GM21717 (cell line): ENCODE measurements at regions not wholly inside any gene's neighbourhood (a gene's known extent, or its start where the extent isn't known, plus 50 kb on each side); places are given as distances from the start of the nearest gene placed in this dataset.
"Not testable (repeated sequence)": the region's sequence is repeated elsewhere in the genome, so short reads cannot be mapped to it uniquely, and the experiment has no call there.

ENCODE experiments used
- ATAC-seq: cut with Tn5 transposase; IDR thresholded peaks from one replicate; pipeline ENCODE4 v1.9.1; 2021; ENCODE audit warnings: mild to moderate bottlenecking, moderate library complexity; ENCODE audit not compliant: unreplicated experiment

DNA sequence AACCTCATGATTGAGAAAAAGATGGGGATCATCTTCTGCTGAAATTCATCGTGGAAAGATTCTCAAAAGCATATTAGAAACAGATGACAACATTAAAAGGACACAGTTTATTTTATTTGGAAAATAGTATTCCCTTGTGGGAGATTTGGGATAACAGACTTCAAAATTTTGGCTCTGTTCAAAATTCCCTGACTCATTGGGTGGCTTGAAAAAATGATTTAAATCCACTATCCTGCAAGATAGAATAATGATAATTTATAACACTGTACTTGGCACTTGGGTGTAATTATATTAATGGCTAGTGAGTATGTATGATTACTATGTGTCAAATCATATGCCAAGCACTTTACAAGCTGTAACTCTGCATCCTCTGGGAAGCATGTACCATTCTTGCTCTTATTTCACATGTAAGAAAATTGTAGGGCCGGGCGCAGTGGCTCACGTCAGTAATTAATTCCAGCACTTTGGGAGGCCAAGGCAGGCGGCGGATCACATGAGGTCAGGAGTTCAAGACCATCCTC, 128.8 kb downstream of the LMNTD1 start:
- no peak for ATAC-seq

DNA sequence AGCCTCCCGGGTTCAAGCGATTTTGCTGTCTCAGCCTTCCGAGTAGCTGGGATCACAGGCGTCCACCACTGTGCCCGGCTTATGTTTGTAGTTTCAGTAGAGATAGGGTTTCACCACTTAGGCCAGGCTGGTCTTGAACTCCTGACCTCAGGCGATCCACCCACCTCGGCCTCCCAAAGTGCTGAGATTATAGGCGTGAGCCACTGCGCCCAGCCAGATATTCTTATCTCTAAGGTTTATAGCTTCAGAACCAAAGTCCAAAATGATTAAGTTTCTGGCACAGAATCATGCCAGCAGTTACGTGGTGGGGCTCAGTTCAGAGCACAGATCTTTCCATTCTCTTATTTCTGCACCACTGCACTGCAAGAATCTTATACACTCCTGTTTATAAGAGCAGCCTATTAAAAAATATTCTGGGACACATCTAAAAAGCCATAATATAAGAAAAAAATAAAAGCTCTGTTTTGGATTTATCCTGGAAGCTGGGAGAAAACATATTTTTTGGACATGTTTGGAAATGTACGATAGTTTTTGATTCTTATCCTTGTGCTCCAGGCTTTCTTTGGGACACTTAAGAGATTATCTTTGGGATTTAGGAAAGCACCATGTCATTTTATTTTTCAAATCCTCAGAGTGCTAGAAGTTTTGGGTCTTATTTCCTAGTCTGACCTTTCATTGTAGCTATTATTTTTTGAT, 129.6 kb downstream of the LMNTD1 start:
- no peak for ATAC-seq

DNA sequence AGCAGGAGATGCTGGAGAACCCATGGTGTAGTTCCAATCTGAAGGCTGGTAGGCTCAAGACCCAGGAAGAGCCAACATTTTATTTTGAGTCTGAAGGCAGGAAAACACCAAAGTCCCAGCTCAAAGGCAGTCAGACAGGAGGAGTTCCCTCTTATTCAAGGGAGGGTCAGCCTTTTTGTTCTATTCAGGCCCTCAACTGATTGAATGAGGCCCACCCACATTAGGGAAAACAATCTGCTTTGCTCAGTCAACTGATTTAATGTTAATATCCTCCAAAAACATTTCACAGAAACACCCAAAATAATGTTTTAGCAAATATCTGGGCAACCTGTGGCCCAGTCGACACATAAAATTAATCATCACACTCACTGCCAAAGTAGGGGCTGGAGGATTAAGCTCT, 130.8 kb downstream of the LMNTD1 start:
- ATAC-seq: no peak

DNA sequence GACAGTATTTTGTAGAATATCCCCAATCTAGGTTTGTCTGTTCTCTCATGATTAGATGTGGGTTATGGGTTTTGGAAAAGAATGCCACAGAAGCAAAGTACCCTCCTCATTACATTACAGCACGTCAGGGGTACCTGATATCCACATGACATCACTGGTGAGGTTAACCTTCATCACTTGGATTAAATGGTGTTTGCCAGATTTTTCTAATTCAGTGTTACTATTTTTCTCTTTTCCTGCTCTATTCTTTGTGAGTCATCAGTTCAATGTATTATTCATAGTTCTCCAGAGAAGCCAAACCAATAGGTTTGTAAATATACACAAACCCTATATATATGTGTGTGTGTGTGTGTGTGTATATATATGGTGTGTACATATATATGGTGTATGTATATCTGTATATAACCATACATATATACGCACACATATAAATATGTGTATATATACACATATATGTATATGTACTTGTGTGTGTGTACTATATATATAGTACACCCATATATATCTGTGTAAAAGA, 131.4 kb downstream of the LMNTD1 start:
- ATAC-seq: no peak

DNA sequence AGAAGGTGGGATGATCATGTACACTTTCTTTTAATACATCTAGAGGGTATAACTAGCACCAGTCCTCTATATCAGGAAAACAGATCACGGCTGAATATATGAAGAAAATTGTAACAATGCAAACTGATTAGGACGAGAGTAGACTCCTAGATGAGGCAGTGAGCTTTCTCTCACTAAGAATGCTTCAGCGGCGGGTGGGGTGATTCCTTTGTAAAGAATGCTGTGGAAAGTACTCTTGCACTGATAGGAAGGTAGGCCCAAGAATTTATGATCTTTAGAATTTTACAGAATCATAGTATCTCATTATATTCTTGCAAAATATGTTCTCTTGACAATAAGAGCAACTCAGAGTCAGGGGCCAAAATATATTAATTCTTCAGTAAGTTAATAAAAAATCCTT, 133.0 kb downstream of the LMNTD1 start:
- no peak for ATAC-seq

DNA sequence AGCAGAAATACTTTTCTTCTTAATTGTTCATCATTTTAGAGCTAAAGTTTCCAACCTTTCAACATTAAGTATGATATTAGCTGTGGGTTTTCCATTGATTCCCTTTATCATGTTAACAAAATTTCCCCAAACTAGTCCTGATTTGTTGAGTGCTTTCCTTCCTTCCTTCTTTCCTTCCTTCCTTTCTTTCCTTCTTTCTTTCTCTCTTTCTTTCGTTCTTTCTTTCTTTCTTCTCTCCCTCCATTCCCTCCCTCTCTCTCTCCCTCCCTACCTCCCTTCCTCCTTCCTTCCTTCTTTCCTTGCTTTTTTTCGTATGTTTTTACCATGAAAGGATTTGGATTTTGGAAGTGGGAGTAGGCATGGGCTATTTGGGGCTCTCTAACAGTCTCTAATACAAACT, 133.5 kb downstream of the LMNTD1 start:
- no peak for ATAC-seq

DNA sequence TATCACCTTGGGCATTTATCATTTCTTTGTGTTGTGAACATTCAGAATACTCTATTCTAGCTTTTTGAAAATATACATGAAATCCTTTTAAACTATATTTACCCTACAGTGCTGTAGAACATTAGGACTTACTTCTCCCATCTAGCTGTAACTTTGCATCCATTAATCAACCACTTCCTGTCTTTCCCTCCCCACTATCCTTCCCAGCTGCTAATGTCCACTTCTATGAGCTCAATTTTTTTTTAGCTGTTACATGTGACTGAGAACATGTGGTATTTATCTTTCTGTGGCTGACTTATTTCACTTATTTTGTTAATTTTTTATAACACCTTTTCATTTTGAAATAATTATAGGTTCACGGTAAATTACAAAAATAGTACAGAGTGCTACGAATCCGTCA, 136.0 kb downstream of the LMNTD1 start:
- no peak for ATAC-seq

DNA sequence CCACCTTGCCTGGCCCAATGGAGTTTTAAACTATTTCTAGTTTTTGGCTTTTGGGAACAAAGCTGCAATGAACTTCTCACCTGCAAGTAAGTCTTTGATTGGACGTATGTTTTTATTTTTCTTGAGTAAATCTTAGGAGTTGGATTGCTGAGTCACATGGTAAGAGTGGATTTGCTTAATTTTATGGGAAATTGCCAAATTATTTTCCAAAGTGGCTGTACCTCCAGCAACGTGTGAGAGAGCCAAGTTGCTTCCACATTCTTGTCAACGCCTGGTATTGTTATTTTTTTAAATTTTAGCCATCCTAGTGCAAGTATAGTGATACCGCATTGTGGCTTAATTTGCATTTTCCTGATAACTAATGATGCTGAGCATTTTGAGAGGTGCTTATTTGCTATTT, 136.6 kb downstream of the LMNTD1 start:
- ATAC-seq: no peak

DNA sequence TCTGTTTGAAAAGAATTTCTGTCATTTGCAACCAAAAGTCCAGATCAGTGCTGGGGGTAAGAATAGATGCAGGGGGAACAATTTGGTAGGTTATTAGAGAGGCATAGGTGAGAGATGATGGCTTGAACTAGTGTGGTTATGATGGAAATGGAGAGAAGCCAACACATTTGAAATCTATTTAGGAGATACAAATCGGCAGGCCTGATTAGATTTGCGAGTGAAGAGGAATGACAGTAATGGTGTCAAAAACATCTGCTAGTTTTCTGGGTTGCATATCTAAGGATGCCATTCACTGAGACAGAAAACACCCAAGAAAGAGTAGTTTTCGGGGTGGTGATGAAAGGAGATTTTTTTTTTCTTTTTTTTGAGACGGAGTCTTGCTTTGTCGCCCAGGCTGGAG, 138.1 kb downstream of the LMNTD1 start:
- ATAC-seq: no peak

DNA sequence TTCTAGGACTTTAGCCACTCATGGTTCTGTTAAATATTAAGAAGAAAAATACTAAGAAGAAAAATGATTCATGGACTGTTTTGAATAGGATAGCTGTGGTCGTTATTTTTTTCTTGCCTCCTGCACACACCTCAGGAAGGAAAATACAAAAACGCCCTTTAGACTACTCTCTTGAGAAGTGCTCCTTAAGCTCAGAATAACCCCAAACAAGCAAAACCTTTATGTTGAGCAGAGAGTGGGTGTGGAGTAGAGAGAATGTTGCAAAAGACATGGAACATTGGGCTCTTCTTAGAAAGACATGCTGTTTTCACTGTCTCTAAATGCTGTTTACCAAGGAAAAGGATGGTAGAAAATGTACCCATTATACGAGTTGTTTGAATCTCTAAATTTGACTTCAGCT, 140.3 kb downstream of the LMNTD1 start:
- ATAC-seq: no peak

DNA sequence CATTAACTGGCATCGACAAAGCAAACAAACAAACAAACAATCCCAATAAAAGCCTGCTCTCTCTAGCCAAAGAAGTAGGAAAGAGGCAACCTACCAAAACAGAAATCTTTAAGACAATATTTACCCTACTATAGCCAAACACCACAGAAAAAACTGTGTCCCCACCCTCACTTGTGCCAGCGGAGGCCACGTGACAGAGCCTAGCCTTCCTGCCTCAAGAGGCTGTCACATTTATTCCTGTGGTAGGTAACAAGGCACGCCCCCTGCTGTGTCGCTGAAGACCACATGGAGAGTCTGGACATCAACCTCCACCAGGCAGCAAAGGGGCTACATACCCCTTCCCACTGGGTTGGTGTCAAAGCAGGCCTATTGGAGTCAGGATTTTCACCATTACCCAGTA, 148.1 kb downstream of the LMNTD1 start:
- ATAC-seq: no peak

DNA sequence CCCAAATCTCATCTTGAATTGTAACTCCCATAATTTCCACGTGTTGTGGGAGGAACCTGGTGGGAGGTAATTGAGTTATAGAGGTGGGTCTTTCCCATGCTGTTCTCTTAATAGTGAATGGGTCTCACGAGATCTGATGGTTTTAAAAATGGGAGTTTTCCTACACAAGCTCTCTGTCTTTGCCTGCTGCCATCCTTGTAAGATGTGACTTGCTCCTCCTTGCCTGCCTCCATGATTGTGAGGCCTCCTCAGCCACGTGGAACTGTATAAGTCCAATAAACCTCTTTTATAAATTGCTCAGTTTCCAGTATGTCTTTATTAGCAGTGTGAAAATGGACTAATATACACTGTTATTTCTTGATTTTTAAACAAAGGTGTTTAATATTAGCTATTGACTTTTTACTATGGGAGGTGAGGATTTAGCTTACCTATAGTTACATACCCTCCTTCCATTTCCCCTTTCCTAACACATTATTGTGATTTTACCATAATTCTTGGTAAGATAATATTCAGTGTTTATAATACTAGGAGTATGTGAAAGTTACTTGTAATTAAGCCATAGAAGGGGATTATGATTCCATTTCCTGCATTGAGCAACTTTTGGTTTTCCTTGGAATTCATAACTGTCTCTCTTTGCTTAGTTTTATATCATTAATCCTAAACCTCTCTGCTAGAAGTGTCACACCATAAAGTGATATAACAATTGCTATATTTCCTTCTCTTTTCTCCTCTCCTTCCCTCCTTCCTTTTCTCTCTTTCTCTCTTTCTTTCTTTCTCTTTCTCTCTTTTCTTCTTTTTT, 151.0 kb upstream of the KRAS start:
- ATAC-seq: no peak

DNA sequence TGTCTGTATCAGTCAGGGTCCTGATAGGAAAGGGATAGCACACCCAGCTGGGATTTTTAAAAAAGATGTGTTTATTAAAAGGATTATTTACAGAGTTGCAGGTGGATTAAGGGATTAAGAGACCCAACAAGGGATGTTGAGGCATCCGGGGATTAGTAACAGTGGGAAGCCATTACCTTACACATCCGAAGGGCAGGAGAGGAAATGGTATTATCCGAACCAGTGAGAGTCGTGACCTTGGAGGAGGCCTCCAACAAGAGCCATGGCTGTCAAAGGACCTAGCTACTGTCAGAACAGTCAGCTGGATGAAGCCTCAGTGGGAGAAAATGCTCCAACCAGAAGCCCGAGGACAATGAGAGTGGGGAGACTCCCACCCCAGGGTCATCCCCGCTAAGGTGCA, 146.3 kb upstream of the KRAS start:
- no peak for ATAC-seq

DNA sequence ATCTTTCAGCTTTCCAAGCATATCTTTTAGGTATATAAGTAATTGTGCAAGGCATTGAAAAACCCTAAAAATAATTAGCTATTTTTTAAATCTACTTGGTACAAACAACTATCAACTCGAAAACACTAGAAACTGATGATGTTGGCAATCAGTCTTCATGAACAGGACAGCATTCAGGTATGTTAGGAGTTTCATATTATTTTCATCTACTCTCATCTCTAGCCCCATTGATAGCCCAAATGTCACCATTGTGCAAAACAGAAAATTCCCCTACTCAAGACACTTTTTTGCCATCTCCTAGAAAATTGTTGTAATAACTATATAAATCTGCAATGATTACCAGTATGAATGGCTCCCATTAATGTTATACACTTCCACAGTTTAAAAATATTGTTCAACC, 144.5 kb upstream of the KRAS start:
- no peak for ATAC-seq

DNA sequence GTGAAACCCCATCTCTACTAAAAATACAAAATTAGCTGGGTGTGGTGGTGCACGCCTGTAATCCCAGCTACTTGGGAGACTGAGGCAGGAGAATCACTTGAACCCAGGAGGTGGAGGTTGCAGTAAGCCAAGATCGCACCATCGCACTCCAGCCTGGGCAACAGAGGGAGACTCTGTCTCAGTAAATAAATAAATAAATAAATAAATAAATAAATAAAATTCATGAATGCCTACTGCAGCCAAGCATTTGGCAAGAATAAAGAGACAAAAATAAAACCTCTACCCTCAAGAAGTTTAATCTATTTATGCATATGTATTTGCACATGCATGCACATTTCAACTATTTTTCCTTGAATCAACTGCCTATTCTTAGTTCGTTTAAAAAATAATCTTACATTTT, 144.0 kb upstream of the KRAS start:
- ATAC-seq: not testable (repeated sequence)

DNA sequence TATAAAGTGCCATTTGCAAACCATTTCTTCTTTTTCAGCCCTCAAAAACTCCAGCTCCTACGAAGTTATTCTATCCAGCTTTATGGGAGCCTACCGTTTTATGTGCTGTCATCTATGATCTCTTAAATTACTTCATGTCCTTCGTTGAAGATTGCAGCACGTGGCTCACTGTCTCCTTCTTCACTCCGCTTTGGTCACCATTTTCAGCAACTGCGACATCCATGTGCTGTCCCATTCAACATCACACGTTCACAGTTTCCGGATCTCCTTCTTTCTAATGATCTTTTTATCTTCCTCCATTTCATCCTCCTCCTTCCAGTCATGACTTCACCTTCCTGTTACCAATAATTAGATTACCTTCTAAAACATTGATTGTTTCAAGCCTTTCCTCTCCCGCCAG, 143.3 kb upstream of the KRAS start:
- no peak for ATAC-seq

DNA sequence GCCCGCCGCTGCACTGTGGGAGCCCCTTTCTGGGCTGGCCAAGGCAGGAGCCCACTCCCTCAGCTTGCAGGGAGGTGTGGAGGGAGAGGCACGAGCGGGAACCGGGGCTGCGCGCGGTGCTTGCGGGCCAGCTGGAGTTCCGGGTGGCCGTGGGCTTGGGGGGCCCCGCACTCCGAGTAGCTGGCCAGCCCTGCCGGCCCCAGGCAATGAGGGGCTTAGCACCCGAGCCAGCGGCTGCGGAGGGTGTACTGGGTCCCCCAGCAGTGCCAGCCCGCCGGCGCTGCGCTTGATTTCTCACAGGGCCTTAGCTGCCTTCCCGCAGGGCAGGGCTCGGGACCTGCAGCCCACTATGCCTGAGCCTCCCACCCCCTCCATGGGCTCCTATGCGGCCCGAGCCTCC, 140.6 kb upstream of the KRAS start:
- ATAC-seq: not testable (repeated sequence)

DNA sequence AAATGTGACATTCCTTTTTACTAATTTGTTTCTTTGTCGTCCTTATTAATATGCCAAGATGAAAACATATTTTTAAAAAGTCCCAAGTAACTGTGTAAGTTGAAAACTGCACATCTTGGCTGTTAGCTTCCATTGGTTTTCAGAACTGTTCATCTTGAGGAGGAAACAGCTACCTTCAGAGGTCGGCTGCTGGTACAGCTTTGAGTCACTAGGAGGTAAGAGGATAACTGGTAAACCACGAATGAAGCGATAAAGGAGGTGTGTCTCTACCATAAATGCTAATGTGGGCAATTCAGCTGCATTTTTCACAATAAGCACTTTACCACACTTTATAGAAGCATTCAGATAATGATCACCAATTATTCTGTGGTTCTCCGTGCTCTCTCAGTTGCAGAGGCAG, 137.5 kb upstream of the KRAS start:
- no peak for ATAC-seq

DNA sequence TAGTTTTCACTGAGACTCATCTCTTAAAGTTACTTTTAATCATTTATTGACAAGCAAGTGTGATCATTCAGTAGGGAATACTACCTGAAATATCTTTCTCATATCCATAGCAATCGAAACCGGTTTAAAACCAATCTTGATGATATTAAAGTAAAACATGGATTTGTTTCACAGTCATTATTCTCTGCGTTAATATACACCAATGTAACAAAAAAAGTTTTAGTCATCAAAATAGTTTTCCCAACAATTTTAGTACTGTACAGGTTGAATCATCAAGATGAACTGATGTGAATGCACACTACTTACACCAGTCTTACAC, 137.0 kb upstream of the KRAS start:
- ATAC-seq: no peak

DNA sequence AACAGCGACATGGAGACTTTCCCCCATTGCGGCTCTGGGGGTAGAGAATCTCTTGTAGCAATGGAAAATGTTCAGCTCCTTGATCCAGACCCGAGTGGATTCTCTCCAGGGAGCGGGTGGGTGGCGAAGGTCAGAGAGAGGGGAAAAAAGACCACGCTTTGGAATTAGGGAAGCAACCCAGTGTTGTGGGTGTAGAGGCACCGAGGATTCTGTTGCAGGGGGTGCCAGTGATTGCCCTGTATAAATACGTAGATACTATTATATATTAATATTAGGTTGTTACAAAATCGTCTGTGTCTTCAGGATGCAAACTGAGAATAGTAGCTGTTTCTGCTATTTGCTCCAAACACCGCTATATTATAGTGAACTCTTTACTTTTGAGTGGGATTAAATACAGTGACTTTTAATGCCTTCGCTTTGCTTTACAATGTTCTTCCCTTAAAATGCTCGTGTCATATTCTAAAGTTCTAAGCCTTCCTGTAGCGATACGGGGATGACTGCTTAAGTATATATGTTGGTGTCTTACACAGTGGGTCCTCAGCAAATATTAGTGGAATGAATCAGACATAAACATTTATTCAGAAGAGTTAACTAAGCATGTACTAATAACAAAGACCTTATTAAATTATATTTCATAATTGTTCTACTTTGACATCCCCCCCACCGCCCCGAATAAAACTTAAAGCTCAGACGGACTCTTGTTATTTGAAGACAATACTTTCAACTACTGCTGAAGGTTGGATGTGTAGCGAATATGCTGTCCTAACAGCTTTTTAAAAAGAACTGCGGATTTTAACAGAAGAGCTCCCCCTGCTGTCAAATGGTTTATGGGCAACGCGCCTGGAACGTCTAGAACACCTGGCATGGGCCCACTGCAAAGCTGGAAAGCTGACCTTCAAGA, 136.4 kb upstream of the KRAS start:
- peak; percentile 1 for ATAC-seq

DNA sequence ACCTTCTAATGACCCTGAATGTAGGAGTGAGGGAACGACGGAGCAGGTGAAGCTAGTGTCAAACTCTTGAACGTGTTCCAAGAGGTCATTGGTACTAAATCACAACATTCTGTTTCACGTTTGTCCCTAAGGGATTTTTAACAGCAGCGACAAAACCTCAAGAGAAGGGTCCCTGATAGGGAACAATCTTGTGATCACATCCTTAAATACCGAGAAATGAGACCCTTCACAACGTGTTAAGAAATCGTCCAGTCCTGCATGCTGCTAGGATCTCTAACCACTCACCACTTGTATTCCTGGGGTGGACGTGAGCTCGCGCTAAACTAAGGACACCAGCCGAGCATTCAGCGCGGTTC, 134.1 kb upstream of the KRAS start:
- no peak for ATAC-seq
